Upper lobe of right lung (tissue), 1 donor: ENCODE measurements at regions not wholly inside any gene's neighbourhood (a gene's known extent, or its start where the extent isn't known, plus 50 kb on each side); places are given as distances from the start of the nearest gene placed in this dataset.

ENCODE experiments used
- ATAC-seq: fragments of 200-7000 bp; cut with Tn5 transposase; one replicate; pipeline ENCODE4 v1.9.1; 2020; ENCODE audit warnings: mild to moderate bottlenecking, moderate library complexity
- DNase-seq: peaks from one replicate; pipeline ENCODE4 v3.0.0-alpha.2; 2020
- H3K27ac ChIP-seq: fragments of 200-600 bp; one replicate; pipeline ENCODE4 v1.8.0; 2022
- H3K27me3 ChIP-seq: fragments of 200-600 bp; one replicate; pipeline ENCODE4 v1.8.0; 2022; ENCODE audit warnings: mild to moderate bottlenecking
- H3K36me3 ChIP-seq: fragments of 200-600 bp; one replicate; pipeline ENCODE4 v1.8.0; 2022
- H3K4me1 ChIP-seq: fragments of 200-600 bp; one replicate; pipeline ENCODE4 v1.8.0; 2022
- H3K4me3 ChIP-seq: fragments of 200-600 bp; one replicate; pipeline ENCODE4 v1.8.0; 2022; ENCODE audit warnings: mild to moderate bottlenecking
- H3K9me3 ChIP-seq: fragments of 200-600 bp; one replicate; pipeline ENCODE4 v1.8.0; 2022
- CTCF ChIP-seq: fragments of 200-600 bp; IDR thresholded peaks from one replicate; pipeline ENCODE4 v1.8.0; 2022; ENCODE audit warnings: antibody characterized with exemption
- intact Hi-C: fragments of 100-400 bp; cut with DNase I; formaldehyde crosslinking; loops from one replicate; pipeline ENCODE4 v1.11.0; 2022
- donor health status: DM: no; HTN: yes; CAD: no; lungs with severe emphysema.

- TF ChIP-seq CTCF: no peak
- Histone ChIP-seq H3K4me3 (no peak overlapping the region), H3K4me1 (no peaks in the 10 kb centered on the region), H3K9me3 (no peaks in the 10 kb centered on the region), H3K36me3 (no peaks in the 10 kb centered on the region), H3K27me3 (peaks cover 6% of the 10 kb centered on the region), H3K27ac (no peak overlapping the region)
- ATAC-seq (no peak), DNase-seq (no peak)
- intact Hi-C loops: no loop called here
These were observed 102.9 kb downstream of the BOD1 start for GRCh38 chr5:173513521-173513991.

DNA sequence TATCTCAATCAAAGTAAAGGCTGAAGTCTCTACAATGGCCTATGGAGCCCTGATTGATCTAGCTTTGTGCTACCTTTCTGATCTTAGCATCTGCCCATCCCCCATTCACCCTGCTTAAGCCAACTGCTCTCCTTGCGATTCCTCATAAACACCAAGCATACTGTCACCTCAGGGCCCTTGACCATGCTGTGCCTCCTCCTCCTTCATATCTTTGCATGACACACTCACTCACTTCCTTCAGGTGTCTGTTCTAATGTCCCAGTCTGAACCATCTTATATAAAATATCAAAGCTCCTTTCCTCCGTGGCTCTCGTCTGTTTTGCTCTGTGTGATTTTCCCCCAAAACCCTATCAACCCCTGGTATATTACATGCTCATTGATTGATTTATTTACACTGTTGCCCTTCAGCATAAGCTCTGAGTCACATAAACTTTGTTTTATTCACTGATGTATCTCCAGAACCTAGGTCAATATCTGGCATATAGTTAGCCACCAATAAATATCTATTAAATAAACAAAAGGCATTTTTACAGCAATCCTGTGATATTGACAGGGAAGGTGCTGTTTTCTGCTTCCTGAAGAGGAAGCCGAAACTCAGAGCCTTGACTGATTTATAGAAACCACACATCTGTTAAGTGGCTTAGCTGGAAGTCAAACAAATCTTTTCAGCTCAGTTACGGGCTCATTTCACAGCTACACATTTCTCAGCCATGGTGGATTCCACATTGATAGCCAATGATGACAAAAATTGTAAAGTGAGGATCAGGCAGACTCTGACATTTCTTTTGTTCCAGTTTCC is 103.6 kb downstream of the BOD1 start:
- Histone ChIP-seq H3K9me3 (no peaks in the 10 kb centered on the region), H3K27ac (no peak overlapping the region), H3K36me3 (no peaks in the 10 kb centered on the region), H3K4me1 (no peaks in the 10 kb centered on the region), H3K27me3 (peaks cover 6% of the 10 kb centered on the region), H3K4me3 (no peak overlapping the region)
- intact Hi-C loops: no loop called here
- ATAC-seq (no peak), DNase-seq (no peak)
- no peak for TF ChIP-seq CTCF

GRCh38 chr5:173509060-173509459 is 107.4 kb downstream of the BOD1 start:
- no peak overlapping the region for H3K4me3 ChIP-seq
- H3K27ac ChIP-seq: no peak overlapping the region
- no peaks in the 10 kb centered on the region for H3K9me3 ChIP-seq
- H3K36me3 ChIP-seq: no peaks in the 10 kb centered on the region
- TF ChIP-seq CTCF: no peak
- intact Hi-C loops: no loop called here
- H3K27me3 ChIP-seq: peaks cover 6% of the 10 kb centered on the region
- H3K4me1 ChIP-seq: no peaks in the 10 kb centered on the region
- no peak for ATAC-seq
- DNase-seq: no peak

DNA sequence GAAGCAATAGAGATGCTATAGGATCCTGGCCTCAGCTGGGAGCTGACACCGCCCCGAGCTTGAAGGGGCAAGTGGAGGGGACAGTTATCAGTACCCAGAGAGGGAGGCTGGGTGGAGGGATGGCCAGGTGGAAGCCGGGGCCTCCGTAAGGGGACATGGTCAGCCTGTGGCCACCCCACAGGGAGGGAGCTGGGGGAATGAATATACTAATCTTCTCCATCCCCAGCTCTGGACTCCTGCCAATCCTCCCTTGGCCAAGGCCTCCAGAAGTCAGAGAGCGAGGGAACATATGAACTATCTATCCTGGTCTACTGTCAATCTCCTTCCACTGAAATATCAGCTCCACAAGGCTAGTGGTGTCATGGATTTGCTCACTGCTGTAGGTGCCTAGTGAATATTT is 109.3 kb downstream of the BOD1 start:
- Histone ChIP-seq H3K27me3 (peaks cover 3% of the 10 kb centered on the region), H3K4me3 (no peak overlapping the region), H3K36me3 (no peaks in the 10 kb centered on the region), H3K4me1 (no peaks in the 10 kb centered on the region), H3K9me3 (no peaks in the 10 kb centered on the region), H3K27ac (no peak overlapping the region)
- intact Hi-C loops: no loop called here
- DNase-seq (no peak), ATAC-seq (no peak)
- no peak for TF ChIP-seq CTCF

DNA sequence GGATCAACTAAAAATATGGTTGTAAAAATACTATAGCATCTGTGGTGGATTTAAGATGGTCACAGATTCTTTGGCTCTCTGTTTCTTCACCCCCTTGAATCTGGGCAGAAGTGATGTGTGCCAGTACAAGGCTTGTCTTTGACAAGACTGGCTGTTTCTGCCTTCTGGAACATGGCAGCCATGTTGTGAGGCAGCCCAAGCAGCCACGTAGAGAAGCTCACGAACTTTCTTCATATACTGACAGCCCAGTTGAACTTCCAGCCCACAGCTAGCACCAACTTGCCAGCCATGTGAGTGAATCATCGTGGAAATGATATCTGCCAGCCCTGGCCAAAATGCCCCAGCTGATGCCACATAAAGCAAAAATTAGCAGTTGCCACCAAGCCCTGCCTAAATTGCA is 110.8 kb downstream of the BOD1 start:
- no peaks in the 10 kb centered on the region for H3K9me3 ChIP-seq

More for the DNA sequence above, 110.8 kb downstream of the BOD1 start:
- no peaks in the 10 kb centered on the region for H3K4me1 ChIP-seq
- ATAC-seq: no peak
- no peak overlapping the region for H3K27ac ChIP-seq
- no peak for DNase-seq
- no peaks in the 10 kb centered on the region for H3K27me3 ChIP-seq
- H3K36me3 ChIP-seq: no peaks in the 10 kb centered on the region
- intact Hi-C loops: no loop called here
- no peak for TF ChIP-seq CTCF
- H3K4me3 ChIP-seq: no peak overlapping the region
